ENCODE measurements at regions not wholly inside any gene's neighbourhood (a gene's known extent, or its start where the extent isn't known, plus 50 kb on each side); places are given as distances from the start of the nearest gene placed in this dataset.

- Mint-ChIP-seq H3K36me3 (ENCODE audit: low read depth, unreplicated experiment) (no peaks in the 10 kb centered on the region), H3K4me1 (ENCODE audit: unreplicated experiment) (peaks cover 3% of the 10 kb centered on the region), H3K9me3 (ENCODE audit: unreplicated experiment) (no peaks in the 10 kb centered on the region), H3K27ac (ENCODE audit: unreplicated experiment) (no peak overlapping the region), H3K27me3 (ENCODE audit: unreplicated experiment) (peaks cover 1% of the 10 kb centered on the region), H3K4me3 (ENCODE audit: unreplicated experiment) (no peak overlapping the region)
- DNase-seq (ENCODE audit: low spot score): no peak
- TF ChIP-seq CTCF (IDR thresholded peaks at IDR 0.05; ENCODE audit: unreplicated experiment): no peak
Measured at GRCh38 chr12:87801860-87802720, 227.1 kb downstream of the C12orf50 start.

DNA sequence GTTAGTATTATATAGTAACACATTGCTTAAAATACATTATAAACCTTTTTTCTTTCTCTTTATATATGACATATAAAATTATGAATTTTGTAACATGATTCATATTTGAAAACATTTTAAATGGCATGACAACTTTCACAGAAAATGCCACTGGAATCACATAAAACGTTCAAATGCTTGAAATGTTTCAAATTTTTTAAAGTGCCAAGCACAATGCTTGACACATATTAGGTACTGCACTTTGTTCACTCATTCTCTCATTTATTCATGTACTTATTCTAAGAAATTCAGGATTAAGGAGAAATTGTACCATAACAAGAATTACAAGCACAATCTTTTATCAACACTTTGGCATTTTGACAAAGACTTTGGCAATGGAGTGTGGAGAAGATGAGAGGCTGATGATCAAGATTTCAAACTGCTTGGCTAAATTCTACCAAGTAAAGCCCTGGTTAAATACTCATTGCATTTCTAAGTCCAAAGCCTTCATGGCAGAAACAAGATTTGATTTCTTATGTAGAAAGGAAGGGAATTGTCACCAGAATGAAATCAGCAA, 232.2 kb downstream of the C12orf50 start:
- TF ChIP-seq CTCF (IDR thresholded peaks at IDR 0.05; ENCODE audit: unreplicated experiment): no peak
- DNase-seq (ENCODE audit: low spot score): no peak
- no peaks in the 10 kb centered on the region for H3K9me3 Mint-ChIP-seq (ENCODE audit: unreplicated experiment)
- no peak overlapping the region for H3K4me3 Mint-ChIP-seq (ENCODE audit: unreplicated experiment)
- H3K36me3 Mint-ChIP-seq (ENCODE audit: low read depth, unreplicated experiment): no peaks in the 10 kb centered on the region
- no peaks in the 10 kb centered on the region for H3K27me3 Mint-ChIP-seq (ENCODE audit: unreplicated experiment)
- H3K4me1 Mint-ChIP-seq (ENCODE audit: unreplicated experiment): no peaks in the 10 kb centered on the region
- no peak overlapping the region for H3K27ac Mint-ChIP-seq (ENCODE audit: unreplicated experiment)

GRCh38 chr12:87795555-87795954, 233.6 kb downstream of the C12orf50 start:
- Mint-ChIP-seq H3K27ac (ENCODE audit: unreplicated experiment) (no peak overlapping the region), H3K9me3 (ENCODE audit: unreplicated experiment) (no peaks in the 10 kb centered on the region), H3K4me1 (ENCODE audit: unreplicated experiment) (no peaks in the 10 kb centered on the region), H3K27me3 (ENCODE audit: unreplicated experiment) (no peaks in the 10 kb centered on the region), H3K36me3 (ENCODE audit: low read depth, unreplicated experiment) (no peaks in the 10 kb centered on the region), H3K4me3 (ENCODE audit: unreplicated experiment) (no peak overlapping the region)
- DNase-seq (ENCODE audit: low spot score): no peak
- TF ChIP-seq CTCF (IDR thresholded peaks at IDR 0.05; ENCODE audit: unreplicated experiment): no peak

DNA sequence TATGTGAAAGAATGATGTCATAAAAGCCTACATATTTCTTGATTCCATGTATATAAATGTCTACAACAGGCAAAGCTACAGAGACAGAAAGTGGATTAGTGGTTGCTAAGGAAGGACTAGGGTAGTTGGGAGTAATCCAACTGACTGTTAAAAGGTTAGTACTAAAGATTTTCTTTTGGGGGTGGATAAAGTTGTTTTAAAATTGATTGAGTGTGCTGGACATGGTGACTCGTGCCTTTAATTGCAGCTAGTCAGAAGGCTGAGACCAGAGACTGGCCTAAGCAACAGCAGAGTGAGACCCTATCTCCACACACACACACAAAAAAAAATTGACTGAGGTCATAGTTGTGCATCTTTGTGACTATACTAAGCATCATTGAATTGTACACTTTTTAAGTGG, 234.3 kb downstream of the C12orf50 start:
- no peaks in the 10 kb centered on the region for H3K4me1 Mint-ChIP-seq (ENCODE audit: unreplicated experiment)
- H3K36me3 Mint-ChIP-seq (ENCODE audit: low read depth, unreplicated experiment): no peaks in the 10 kb centered on the region
- H3K27ac Mint-ChIP-seq (ENCODE audit: unreplicated experiment): no peak overlapping the region
- TF ChIP-seq CTCF (IDR thresholded peaks at IDR 0.05; ENCODE audit: unreplicated experiment): no peak
- no peaks in the 10 kb centered on the region for H3K9me3 Mint-ChIP-seq (ENCODE audit: unreplicated experiment)
- no peak overlapping the region for H3K4me3 Mint-ChIP-seq (ENCODE audit: unreplicated experiment)
- DNase-seq (ENCODE audit: low spot score): no peak
- no peaks in the 10 kb centered on the region for H3K27me3 Mint-ChIP-seq (ENCODE audit: unreplicated experiment)

- Mint-ChIP-seq H3K4me1 (ENCODE audit: unreplicated experiment) (no peaks in the 10 kb centered on the region), H3K9me3 (ENCODE audit: unreplicated experiment) (no peaks in the 10 kb centered on the region), H3K27ac (ENCODE audit: unreplicated experiment) (no peak overlapping the region), H3K4me3 (ENCODE audit: unreplicated experiment) (no peak overlapping the region), H3K36me3 (ENCODE audit: low read depth, unreplicated experiment) (no peaks in the 10 kb centered on the region), H3K27me3 (ENCODE audit: unreplicated experiment) (no peaks in the 10 kb centered on the region)
- DNase-seq (ENCODE audit: low spot score): no peak
- TF ChIP-seq CTCF (IDR thresholded peaks at IDR 0.05; ENCODE audit: unreplicated experiment): no peak
Measured at GRCh38 chr12:87793131-87793530, 236.1 kb downstream of the C12orf50 start.
